ENCODE measurements at regions not wholly inside any gene's neighbourhood (a gene's known extent, or its start where the extent isn't known, plus 50 kb on each side); places are given as distances from the start of the nearest gene placed in this dataset.

DNA sequence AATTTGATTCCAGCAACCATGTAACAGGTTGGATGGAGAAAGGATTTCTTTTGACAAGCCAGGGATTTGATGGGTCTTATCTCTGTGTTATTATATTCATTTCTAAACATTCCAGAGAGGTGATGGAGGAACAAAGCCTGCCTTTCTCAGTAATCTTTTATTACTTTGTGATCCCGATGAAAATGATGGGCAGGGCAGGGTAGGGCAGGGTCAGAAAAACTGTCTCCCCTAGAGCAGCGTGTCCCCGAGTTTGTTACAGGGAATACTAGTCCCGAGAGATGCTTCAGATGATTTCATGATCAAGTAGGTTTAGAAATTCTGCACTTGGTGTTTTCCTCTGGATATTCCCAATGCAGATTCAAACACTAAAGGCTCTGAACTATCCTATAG, 111.8 kb upstream of the RGMA start:
- TF ChIP-seq, protein P1, sequence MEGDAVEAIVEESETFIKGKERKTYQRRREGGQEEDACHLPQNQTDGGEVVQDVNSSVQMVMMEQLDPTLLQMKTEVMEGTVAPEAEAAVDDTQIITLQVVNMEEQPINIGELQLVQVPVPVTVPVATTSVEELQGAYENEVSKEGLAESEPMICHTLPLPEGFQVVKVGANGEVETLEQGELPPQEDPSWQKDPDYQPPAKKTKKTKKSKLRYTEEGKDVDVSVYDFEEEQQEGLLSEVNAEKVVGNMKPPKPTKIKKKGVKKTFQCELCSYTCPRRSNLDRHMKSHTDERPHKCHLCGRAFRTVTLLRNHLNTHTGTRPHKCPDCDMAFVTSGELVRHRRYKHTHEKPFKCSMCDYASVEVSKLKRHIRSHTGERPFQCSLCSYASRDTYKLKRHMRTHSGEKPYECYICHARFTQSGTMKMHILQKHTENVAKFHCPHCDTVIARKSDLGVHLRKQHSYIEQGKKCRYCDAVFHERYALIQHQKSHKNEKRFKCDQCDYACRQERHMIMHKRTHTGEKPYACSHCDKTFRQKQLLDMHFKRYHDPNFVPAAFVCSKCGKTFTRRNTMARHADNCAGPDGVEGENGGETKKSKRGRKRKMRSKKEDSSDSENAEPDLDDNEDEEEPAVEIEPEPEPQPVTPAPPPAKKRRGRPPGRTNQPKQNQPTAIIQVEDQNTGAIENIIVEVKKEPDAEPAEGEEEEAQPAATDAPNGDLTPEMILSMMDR (IDR thresholded peaks at IDR 0.05) = no peak
- TF ChIP-seq POLR2A (IDR thresholded peaks at IDR 0.05) = no peak
